ENCODE measurements at regions not wholly inside any gene's neighbourhood (a gene's known extent, or its start where the extent isn't known, plus 50 kb on each side); places are given as distances from the start of the nearest gene placed in this dataset.
"Not testable (repeated sequence)": the region's sequence is repeated elsewhere in the genome, so short reads cannot be mapped to it uniquely, and the experiment has no call there.

DNA sequence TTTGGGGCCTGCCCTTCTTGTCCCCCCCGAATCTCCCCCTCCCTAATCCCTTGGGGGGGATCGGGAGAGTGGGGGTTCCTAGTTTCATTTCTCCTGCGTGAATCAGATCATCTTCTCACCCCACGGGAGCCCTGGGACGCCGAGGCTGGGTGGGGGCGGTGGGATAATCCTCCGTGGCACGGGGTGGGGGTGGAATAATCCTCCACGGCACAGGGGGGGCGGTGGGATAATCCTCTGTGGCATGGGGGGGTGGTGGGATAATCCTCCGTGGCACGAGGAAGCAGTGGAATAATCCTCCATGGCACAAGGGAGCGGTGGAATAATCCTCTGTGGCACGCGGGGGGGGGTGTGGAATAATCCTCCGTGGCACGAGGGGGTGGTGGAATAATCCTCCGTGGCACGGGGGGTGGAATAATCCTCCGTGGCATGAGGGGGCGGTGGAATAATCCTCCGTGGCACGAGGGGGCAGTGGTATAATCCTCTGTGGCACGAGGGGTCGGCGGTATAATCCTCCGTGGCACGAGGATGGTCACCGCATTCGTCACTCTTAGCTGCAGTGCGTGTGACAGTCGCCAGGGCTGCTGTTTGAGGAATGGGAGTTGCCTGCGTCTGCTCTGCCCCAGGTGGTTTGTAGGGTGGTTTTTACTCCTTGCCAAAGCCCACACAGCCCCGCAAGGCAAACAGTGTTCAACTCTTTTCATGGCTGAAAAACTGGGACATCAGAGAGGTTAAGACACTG is 156.9 kb downstream of the LAT start:
- TF ChIP-seq TAF1 (IDR thresholded peaks at IDR 0.05; ENCODE audit: borderline replicate concordance, low read depth, low read length) (no peak), POLR2A (IDR thresholded peaks at IDR 0.05; ENCODE audit: low read depth, low read length) (no peak), POLR2AphosphoS5 (IDR thresholded peaks at IDR 0.05; ENCODE audit: low read depth, low read length) (no peak)
- DNase-seq (ENCODE audit: insufficient read length) (no peak), FAIRE-seq (no peak)

DNA sequence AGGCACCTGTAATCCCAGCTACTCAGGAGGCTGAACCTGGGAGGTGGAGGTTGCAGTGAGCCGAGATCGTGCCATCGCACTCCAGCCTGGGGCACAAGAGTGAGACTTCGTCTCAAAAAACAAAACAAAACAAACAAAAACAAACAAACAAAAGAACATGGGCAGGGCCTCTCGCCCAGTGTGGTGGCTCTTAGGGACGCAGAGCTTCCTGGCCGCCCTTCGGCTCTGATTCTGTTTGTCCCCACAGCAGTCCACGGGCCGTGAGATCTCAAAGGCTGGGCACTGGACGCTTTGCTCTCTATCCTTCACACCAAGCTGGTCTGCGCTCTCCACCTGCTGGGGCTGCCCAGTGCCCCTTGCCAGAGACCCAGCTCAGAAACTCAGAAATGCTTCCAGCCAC is 156.3 kb downstream of the LAT start:
- not testable (repeated sequence) for FAIRE-seq; DNase-seq (ENCODE audit: insufficient read length)

DNA sequence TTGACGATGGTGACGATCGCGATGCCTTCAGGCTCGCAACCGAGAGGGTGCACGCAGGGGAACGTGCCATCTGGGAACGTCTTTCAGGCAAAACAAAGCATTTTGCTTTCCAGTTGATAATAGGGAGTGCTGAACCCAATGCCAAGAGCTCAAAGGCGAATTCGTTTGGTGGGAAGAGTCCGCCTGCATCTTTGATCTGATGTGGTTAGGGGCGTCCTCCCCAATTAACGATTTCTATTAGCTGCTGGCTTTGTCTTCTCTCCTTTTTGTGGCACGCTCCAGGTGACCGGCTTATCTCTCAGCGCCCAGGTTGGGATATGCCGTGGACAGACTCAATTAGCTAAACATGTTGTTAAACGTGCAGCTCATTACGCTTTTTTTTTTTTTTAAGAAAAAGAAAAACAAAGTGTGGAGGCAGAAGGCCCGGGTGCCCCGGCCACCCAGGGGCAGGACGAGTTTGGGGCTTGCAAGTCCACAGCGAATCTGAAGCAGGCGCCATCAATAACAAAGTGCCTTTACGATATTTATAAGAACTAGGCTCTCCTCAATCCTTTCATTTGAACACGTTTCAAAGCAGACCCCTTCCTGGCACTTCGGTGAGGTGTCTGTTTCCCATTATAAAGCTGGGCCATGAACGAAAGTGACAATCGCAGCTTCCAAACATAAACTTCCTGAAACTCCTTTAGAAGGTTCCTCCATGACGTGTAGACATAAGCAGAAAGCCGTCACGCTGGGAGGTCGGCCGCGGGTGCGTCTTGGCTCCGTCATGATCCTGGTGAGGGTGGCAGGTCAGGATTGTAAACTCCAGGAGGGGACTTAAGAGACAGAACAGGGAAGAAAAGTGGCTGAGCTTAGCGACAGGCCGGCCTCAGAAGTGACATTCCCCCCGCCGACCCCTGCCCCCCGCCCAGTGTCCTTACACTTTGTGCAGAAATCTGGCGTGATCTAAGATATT is 155.3 kb downstream of the LAT start:
- FAIRE-seq; DNase-seq (ENCODE audit: insufficient read length): not testable (repeated sequence)

DNA sequence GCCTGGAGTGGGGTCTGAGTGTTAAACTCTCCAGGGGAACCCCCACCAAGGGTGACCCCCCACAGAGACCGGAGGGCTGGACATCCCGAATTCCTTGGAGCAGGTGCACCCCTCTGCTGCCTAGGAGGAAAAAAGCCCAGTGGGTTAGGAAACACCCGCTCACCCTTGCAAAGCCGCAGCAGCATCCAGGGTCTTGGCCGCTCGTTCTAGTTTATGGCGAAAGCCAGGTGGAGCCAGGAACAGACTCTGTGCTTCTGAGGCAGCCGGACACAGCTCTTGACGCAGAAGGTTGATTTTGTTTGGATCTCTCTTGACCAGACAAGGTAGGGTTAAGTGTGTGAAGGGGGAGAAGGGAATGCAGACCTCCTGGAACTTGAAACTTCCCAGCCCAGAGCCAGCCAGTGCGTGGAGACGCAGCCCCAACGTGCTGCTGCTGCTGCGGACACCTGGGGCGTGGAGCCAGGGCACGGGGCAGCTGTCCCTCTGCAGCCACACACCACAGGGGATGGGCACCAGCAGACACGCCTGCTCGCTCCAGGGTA is 154.5 kb downstream of the LAT start:
- no peak for TF ChIP-seq POLR2AphosphoS5 (IDR thresholded peaks at IDR 0.05; ENCODE audit: low read depth, low read length)
- TF ChIP-seq POLR2A (IDR thresholded peaks at IDR 0.05; ENCODE audit: low read depth, low read length) = no peak
- no peak for TF ChIP-seq TAF1 (IDR thresholded peaks at IDR 0.05; ENCODE audit: borderline replicate concordance, low read depth, low read length)
- FAIRE-seq = no peak
- DNase-seq (ENCODE audit: insufficient read length) = no peak

DNA sequence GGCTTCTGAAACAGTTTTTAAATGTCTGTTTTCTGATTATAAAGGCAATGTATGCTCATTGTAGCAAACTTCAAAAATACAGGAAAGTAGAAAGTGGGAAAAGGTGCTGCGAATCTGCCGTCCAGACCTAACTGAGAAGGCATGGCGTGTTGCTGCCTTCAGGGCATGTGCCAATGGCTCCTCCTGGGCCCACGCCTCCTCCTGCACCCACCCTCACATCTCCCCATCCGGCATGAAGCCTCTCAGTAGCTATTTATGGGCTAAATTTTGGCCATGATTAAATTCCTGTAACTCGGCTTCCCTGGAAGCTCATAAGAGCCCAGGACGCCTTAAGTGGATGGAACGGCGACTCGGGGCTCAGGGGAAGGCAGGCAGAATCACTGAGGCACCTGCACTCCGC is 153.8 kb downstream of the LAT start:
- FAIRE-seq; DNase-seq (ENCODE audit: insufficient read length): not testable (repeated sequence)

DNA sequence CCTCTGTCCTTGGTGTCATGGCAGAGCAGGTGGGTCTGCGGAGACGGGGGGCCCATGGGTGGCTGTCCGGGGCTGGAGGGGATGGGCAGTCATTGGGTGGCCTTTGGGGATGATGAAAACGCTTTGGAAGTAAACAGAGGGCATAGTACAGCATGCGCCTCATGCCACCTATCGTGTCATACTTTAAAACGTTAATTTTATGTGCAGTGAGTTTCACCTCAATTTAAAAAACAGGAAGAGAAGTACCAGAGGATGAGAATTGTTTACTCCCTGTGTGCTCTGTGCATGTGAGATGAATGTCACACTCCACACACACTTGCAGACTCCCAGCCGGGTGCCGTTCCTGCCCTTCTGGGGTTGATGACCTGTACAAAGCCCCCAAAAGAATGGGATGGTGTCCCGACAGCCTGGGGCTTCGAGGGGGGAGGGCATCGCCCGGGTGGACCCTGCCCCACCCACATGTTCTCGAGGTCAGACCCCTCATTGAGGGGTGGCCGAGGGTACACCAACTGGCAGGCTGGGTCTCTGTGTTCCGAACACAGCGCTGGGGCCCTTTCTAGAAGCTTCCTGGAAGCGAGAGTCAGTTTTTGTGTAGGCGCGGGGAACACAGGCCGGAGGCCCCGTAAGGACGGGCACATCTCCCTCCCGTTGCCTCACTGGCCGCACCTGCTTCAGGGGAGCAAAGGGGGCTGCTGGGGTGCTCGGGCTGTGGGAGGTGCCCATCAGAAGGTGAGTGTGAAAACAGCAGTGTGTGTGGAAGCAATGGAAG is 153.2 kb downstream of the LAT start:
- not testable (repeated sequence) for FAIRE-seq; DNase-seq (ENCODE audit: insufficient read length)

DNA sequence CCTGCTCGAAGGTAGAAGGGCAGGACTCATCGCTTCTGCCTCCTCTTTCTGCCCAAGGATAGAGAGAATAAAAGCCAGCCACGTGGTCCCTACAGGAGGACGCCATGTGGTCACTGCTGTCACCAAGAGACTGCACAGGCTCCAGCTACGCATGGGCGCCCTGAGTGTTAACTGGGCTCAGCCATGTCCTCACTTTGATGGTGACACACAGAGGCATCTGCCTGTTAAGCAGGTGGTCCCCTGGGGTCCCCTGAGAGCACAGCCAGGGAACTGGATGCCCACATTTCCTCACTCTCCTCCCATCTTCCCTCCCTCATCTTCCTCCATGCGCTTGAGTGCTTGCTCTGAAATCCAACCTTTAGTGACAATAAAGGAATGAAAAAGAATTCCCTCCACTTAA is 152.6 kb downstream of the LAT start:
- not testable (repeated sequence) for DNase-seq (ENCODE audit: insufficient read length); FAIRE-seq

DNA sequence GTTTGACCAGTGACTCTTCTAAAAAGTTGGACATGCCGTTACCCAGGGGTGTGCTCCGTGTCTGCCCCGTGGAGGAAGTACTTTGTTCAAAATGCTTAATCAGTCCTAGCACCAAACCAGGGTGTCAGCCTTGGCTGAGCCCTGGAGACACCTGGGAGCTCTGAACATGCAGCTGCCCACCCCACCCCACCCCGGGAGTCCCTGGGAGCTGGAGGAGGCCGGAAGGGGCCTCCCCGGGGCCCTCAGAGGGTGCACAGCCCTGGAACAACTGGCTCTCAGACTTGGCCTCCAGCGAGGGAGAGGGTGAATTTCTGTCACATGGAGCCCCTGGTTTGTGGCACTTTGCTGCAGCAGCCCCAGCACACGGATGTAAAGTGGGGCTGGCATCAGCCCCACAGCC is 152.1 kb downstream of the LAT start:
- DNase-seq (ENCODE audit: insufficient read length); FAIRE-seq: not testable (repeated sequence)

DNA sequence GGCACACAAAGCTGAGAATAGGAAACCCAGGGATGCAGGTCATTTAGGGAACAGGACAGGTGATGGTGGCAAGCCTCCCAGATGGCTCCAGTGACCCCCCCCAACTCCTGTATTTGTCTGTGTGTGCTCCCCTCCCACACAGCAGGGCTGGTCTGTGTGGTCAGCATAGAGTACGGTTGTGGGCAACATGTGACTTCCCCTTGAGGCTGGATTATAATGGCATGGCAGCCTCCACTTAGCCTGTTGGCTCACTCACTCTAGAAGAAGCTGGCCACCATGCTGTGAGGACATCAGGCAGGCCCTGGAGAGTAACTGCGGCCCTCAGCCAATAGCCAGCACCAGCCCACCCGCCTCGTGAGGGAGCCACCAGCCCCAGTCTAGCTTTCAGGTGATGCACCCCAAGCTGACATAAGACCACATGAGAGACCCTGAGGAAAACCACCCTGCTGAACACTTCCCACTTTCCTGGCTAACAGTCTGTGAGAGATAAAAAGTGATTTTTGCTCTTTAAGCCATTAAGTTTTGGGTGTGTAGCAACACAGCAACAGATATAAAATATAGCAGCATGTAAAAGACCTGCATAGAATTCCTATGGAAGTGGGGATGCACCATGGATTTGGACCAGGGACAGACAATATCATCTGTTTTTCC is 151.3 kb downstream of the LAT start:
- FAIRE-seq = peak; percentile 42
- not testable (repeated sequence) for DNase-seq (ENCODE audit: insufficient read length)

DNA sequence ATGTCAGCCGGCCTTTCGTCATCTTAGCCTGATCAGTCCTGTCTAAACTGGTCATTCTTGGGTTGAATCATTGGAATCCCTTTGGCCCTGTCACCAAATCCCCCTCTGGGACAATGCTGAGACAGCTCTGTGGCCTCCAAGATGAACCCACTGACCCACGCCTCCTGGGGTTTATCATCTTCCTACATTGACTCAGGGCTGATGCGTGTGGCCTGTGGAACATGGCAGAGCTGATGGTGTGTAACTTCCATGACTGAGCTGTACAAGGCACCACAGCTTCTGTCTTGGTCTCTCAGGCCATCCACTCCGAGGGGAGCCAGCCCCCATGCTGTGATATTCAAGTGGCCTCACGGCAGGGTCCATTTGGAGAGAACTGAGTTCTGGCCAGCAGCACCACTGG is 150.2 kb downstream of the LAT start:
- not testable (repeated sequence) for DNase-seq (ENCODE audit: insufficient read length)

DNA sequence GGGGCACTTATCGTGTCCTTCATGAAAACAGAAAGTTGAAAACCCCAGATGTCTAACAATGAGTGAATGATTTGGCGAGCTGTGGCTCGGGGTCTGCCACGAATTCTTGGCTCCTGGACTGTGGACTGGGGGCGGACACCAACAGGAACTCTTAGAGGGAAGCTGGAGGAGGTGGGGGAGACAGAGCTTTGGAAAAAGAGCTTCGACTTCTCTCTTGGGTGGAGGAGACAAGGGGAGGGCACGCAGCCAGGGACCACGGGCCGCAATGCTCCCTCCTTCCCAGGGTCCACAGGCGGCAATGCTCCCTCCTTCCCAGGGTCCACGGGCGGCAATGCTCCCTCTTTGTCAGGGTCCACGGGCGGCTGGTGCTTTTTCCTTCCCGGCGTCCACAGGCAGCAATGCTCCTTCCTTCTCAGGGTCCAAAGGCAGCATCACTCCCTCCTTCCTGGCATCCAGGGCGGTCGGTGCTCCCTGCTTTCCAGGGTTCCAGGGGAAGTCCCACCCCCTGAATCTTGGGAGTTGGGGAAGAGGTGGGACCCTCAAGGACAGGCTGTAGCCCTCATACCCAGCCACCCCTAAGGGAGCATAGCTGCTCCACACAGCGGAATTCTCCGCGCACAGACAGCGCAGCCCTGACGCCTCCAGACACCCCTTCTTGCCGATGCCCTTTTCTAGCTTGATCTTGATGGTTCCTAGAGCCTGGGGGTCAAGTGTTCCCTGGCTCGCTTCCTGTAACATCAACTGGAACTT is 149.0 kb downstream of the LAT start:
- not testable (repeated sequence) for FAIRE-seq; DNase-seq (ENCODE audit: insufficient read length)

More for the DNA sequence above, 150.2 kb downstream of the LAT start:
- not testable (repeated sequence) for FAIRE-seq

DNA sequence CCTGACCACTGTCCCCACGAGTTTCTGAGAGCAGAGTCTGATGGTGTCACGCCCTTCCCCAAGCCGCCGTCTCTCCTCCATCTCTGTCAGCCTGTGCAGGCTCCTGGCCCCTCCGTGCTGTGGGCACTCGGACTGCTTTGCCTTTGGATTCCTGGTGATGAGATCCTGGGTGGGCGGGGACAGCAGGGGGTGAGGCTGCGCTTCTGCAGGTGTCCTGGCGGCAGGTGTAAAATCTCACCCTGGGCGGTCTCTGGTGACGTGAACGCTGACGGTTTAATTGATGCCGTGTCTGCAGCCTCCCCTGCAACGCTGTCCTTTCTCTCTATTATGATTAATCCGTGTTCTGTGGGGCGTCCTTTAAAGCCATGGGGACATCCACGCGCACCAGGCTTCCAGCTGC is 148.0 kb downstream of the LAT start:
- not testable (repeated sequence) for DNase-seq (ENCODE audit: insufficient read length); FAIRE-seq

DNA sequence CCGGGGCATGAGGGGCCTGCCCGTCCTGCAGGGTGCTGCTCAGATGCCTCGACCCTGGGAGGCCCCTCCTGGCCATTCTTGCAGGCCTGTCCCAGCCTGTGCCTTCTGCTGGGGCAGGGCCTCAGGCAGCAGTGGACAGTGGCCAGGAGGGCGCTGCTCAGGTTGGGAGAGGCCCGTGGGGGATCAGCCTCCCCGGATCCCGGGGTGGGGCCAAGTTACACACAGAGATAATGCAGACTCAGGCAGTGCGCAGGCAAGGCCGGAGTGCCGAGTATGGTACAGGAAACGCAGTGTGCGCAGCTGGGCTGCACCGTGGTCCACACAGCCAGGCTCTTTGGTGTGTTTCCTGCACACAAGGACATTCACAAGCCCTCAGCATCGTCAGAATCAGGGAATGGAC is 147.6 kb downstream of the LAT start:
- not testable (repeated sequence) for DNase-seq (ENCODE audit: insufficient read length); FAIRE-seq

DNA sequence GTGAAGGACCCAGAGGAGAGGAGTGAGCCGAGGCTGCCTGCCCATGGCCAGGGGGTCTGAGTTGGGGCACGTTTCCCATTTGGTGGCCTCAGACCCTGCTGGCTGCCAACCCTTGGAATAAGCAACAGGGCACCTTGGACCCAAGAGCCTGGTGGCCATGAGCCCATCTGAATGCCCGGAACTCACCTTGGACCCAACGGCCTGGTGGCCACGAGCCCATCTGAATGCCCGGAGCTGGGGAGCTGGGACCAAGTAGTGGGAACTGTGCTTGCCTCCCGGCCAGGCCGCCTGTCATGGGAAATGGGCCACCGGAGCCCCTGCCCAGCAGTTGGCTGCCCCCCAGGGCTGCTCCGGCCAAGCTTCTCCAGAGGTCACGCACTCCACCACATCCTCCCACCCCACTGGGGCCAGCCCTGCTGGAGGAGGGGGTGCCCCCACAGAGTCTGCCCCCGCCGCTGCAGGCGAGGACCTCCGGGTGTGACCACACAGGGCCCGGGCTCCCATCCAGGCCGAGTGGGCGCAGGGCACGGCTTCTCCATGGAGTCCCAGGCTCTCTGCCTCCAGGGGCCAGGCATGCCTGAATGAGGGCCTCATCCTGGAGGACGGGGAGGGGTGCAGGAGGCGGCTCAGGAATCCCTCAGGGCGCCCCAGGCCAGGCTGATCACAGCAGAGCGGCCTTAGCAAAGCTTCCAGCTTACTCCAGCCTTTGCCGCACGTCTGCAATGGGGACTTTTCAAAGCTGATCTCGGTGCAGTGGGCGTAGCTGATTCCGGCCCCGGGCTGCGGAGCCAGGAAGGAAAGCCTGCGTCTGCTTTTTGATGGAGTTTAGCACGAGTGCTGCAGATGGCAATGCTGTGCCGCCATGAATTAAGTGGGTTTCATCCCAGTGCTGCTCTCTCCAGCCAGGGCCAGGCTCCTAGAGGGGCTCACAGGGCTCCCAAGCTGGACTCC is 146.3 kb downstream of the LAT start:
- not testable (repeated sequence) for FAIRE-seq; DNase-seq (ENCODE audit: insufficient read length)

DNA sequence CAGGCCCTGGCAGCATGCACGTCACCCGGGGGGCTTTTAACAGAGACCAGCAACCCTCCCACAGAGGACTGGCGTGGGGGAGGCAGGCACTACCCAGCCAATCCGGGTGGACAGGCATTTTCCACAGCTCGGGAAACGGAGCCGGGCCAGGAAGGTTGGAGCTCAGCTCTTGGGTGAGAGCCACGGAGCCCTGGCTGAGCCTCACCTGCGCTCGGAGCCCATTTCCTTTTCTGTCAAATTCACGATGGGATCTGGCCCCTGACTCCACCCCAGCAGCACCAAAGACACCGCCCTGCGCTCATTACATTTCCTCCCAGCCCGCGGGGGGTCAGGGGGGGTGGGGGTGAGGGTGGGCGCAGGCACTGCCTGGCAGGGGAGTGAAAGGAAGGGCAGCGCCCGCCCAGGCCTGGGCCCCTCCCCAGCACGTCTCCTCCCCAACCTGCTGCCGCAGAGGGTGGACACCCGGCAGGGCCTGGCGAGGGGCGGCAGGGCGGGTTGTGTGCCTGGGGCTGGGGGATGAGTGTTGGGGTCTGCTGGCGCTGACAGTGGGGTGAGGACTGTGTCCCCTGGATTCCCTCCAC is 145.4 kb downstream of the LAT start:
- not testable (repeated sequence) for DNase-seq (ENCODE audit: insufficient read length); FAIRE-seq

DNA sequence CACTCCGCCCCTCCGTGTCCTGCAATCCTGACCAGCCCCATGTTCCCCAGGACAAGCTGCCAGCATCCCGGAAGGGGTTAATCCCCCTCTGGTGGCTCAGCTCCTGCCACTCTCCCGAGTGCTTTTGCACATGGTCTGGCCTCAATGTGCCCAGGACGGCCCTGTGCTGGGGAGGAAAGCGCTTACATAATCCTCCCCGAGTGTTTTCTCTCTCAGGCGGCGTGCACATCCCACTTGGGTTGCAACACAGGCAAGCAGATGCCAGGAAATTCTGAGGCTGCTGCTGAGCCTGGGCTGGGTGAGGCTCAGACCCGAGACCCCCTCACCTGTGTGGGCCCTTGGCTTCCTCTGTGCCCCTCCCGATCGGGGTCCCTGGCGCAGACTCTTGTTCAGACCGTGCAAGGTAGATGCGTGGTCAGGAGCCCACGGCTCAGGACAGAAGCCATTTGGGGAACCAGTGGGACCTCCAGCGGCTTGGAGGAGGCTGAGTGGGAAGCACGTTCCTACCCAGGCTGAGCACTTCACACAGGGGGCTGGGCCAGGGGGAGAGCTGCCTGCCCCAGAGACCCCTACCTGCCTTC is 144.7 kb downstream of the LAT start:
- not testable (repeated sequence) for DNase-seq (ENCODE audit: insufficient read length); FAIRE-seq

Measured in GM12892 (cell line).